Colonic mucosa (tissue), 4 donors: ENCODE measurements at regions not wholly inside any gene's neighbourhood (a gene's known extent, or its start where the extent isn't known, plus 50 kb on each side); places are given as distances from the start of the nearest gene placed in this dataset.

Source experiments
- DNase-seq: peaks from one replicate; pipeline ENCODE4 v3.0.0-alpha.2; 2020
- H3K27ac ChIP-seq: fragments of 200-600 bp; one replicate; pipeline ENCODE4 v1.8.0; 2021
- H3K27me3 ChIP-seq: fragments of 200-600 bp; one replicate; pipeline ENCODE4 v1.8.0; 2021
- H3K36me3 ChIP-seq: fragments of 200-600 bp; one replicate; pipeline ENCODE4 v1.8.0; 2021
- H3K4me1 ChIP-seq: fragments of 200-600 bp; one replicate; pipeline ENCODE4 v1.8.0; 2021; ENCODE audit warnings: mild to moderate bottlenecking
- H3K4me3 ChIP-seq: fragments of 200-600 bp; one replicate; pipeline ENCODE4 v1.8.0; 2021
- H3K9ac ChIP-seq, 2 donors: one replicate each; pipeline ENCODE4 v1.7.0; 2013; ENCODE audit warnings: control low read depth in 2 of 2, low read depth in 2 of 2, low read length in 2 of 2
- H3K9me3 ChIP-seq: fragments of 200-600 bp; one replicate; pipeline ENCODE4 v1.8.0; 2021
- CTCF ChIP-seq: fragments of 200-600 bp; IDR thresholded peaks from one replicate; pipeline ENCODE4 v1.8.0; 2022; ENCODE audit warnings: antibody characterized with exemption, mild to moderate bottlenecking
- intact Hi-C: fragments of 100-400 bp; cut with DNase I; formaldehyde crosslinking; loops from one replicate; pipeline ENCODE4 v1.14.1; 2022
- donor health status: healthy.
- donor health status: DM: no; HTN: no; CAD: no.
- donor health status: DM: no; HTN: no; CAD: no.

GRCh38 chr4:117495802-117496201 is 410.4 kb upstream of the TRAM1L1 start:
- no peak for TF ChIP-seq CTCF
- H3K4me1 ChIP-seq = no peaks in the 10 kb centered on the region
- H3K9ac ChIP-seq = no peak overlapping the region
- H3K27me3 ChIP-seq = no peaks in the 10 kb centered on the region
- no peak overlapping the region for H3K27ac ChIP-seq
- DNase-seq = no peak
- no peaks in the 10 kb centered on the region for H3K9me3 ChIP-seq
- intact Hi-C loops = no loop called here
- no peaks in the 10 kb centered on the region for H3K36me3 ChIP-seq
- no peak overlapping the region for H3K4me3 ChIP-seq

GRCh38 chr4:117512414-117512813 is 427.0 kb upstream of the TRAM1L1 start:
- no peaks in the 10 kb centered on the region for H3K9me3 ChIP-seq
- intact Hi-C loops = no loop called here
- no peaks in the 10 kb centered on the region for H3K36me3 ChIP-seq
- no peak for TF ChIP-seq CTCF
- no peak overlapping the region for H3K9ac ChIP-seq
- H3K4me1 ChIP-seq = no peaks in the 10 kb centered on the region
- DNase-seq = no peak
- no peak overlapping the region for H3K4me3 ChIP-seq
- no peaks in the 10 kb centered on the region for H3K27me3 ChIP-seq
- no peak overlapping the region for H3K27ac ChIP-seq

- intact Hi-C loops = no loop called here
- Histone ChIP-seq H3K27ac (no peak overlapping the region), H3K36me3 (no peaks in the 10 kb centered on the region), H3K27me3 (no peaks in the 10 kb centered on the region), H3K9ac (no peak overlapping the region), H3K4me1 (no peaks in the 10 kb centered on the region), H3K9me3 (no peaks in the 10 kb centered on the region), H3K4me3 (no peak overlapping the region)
- no peak for TF ChIP-seq CTCF
- DNase-seq = no peak
These were observed 429.2 kb upstream of the TRAM1L1 start for GRCh38 chr4:117514391-117515175.

- H3K27ac ChIP-seq = no peak overlapping the region
- DNase-seq = no peak
- no peak for TF ChIP-seq CTCF
- H3K9ac ChIP-seq = no peak overlapping the region
- intact Hi-C loops = no loop called here
- H3K9me3 ChIP-seq = no peaks in the 10 kb centered on the region
- H3K4me3 ChIP-seq = no peak overlapping the region
- no peaks in the 10 kb centered on the region for H3K27me3 ChIP-seq
- H3K36me3 ChIP-seq = no peaks in the 10 kb centered on the region
- no peaks in the 10 kb centered on the region for H3K4me1 ChIP-seq
These were observed 430.5 kb upstream of the TRAM1L1 start for GRCh38 chr4:117515921-117516320.

GRCh38 chr4:117527601-117528000 is 442.2 kb upstream of the TRAM1L1 start:
- Histone ChIP-seq H3K27ac (no peak overlapping the region), H3K27me3 (no peaks in the 10 kb centered on the region), H3K4me3 (no peak overlapping the region), H3K4me1 (no peaks in the 10 kb centered on the region), H3K36me3 (no peaks in the 10 kb centered on the region), H3K9me3 (no peaks in the 10 kb centered on the region), H3K9ac (no peak overlapping the region)
- DNase-seq = no peak
- intact Hi-C loops = no loop called here
- no peak for TF ChIP-seq CTCF
